ENCODE measurements at regions not wholly inside any gene's neighbourhood (a gene's known extent, or its start where the extent isn't known, plus 50 kb on each side); places are given as distances from the start of the nearest gene placed in this dataset.
"Not testable (repeated sequence)": the region's sequence is repeated elsewhere in the genome, so short reads cannot be mapped to it uniquely, and the experiment has no call there.

- no peak overlapping the region for H3K4me3 ChIP-seq (ENCODE audit: low read depth, low read length)
- TF ChIP-seq, protein P1, sequence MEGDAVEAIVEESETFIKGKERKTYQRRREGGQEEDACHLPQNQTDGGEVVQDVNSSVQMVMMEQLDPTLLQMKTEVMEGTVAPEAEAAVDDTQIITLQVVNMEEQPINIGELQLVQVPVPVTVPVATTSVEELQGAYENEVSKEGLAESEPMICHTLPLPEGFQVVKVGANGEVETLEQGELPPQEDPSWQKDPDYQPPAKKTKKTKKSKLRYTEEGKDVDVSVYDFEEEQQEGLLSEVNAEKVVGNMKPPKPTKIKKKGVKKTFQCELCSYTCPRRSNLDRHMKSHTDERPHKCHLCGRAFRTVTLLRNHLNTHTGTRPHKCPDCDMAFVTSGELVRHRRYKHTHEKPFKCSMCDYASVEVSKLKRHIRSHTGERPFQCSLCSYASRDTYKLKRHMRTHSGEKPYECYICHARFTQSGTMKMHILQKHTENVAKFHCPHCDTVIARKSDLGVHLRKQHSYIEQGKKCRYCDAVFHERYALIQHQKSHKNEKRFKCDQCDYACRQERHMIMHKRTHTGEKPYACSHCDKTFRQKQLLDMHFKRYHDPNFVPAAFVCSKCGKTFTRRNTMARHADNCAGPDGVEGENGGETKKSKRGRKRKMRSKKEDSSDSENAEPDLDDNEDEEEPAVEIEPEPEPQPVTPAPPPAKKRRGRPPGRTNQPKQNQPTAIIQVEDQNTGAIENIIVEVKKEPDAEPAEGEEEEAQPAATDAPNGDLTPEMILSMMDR (IDR thresholded peaks at IDR 0.05; ENCODE audit: low read depth, low read length, missing control alignments), result no peak
- no peak for DNase-seq (ENCODE audit: low read depth)
These were observed 169.8 kb downstream of the SAMD5 start for GRCh38 chr6:147678253-147678652.

- DNase-seq (ENCODE audit: low read depth), result no peak
- TF ChIP-seq, protein P1 (IDR thresholded peaks at IDR 0.05; ENCODE audit: low read depth, low read length, missing control alignments), result no peak
- no peak overlapping the region for H3K4me3 ChIP-seq (ENCODE audit: low read depth, low read length)
These were observed 176.4 kb downstream of the SAMD5 start for GRCh38 chr6:147684906-147685305.

- TF ChIP-seq, protein P1 (IDR thresholded peaks at IDR 0.05; ENCODE audit: low read depth, low read length, missing control alignments), result no peak
- no peak for DNase-seq (ENCODE audit: low read depth)
- H3K4me3 ChIP-seq (ENCODE audit: low read depth, low read length), result no peak overlapping the region
These were observed 180.9 kb downstream of the SAMD5 start for GRCh38 chr6:147689398-147689797.

- no peak overlapping the region for H3K4me3 ChIP-seq (ENCODE audit: low read depth, low read length)
- DNase-seq (ENCODE audit: low read depth), result no peak
- TF ChIP-seq, protein P1 (IDR thresholded peaks at IDR 0.05; ENCODE audit: low read depth, low read length, missing control alignments), result no peak
These were observed 183.0 kb downstream of the SAMD5 start for GRCh38 chr6:147691446-147691845.

GRCh38 chr6:147693181-147693580 lies 184.7 kb downstream of the SAMD5 start:
- DNase-seq (ENCODE audit: low read depth), result no peak
- H3K4me3 ChIP-seq (ENCODE audit: low read depth, low read length), result no peak overlapping the region
- TF ChIP-seq, protein P1 (IDR thresholded peaks at IDR 0.05; ENCODE audit: low read depth, low read length, missing control alignments), result no peak

DNA sequence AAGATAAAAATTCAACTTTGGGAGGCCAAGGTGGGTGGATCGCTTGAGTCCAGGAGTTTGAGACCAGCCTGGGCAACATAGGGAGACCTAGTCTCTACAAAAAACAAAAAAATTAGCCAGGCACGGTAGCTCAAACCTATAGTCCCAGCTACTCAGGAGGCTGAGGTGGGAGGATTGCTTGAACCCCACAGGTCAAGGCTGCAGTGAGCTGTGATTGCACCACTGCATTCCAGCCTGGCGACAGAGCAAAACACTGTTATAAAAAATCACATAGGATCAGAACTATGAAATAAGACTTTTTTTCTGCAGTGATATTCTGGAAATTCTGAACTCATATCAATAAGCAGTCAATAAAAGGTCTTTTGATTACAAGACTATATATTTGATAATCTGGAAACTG lies 186.1 kb downstream of the SAMD5 start:
- not testable (repeated sequence) for DNase-seq (ENCODE audit: low read depth); H3K4me3 ChIP-seq (ENCODE audit: low read depth, low read length)

GRCh38 chr6:147695819-147696218 lies 187.3 kb downstream of the SAMD5 start:
- TF ChIP-seq, protein P1 (IDR thresholded peaks at IDR 0.05; ENCODE audit: low read depth, low read length, missing control alignments), result no peak
- H3K4me3 ChIP-seq (ENCODE audit: low read depth, low read length), result no peak overlapping the region
- no peak for DNase-seq (ENCODE audit: low read depth)

GRCh38 chr6:147699140-147699539 lies 190.7 kb downstream of the SAMD5 start:
- no peak overlapping the region for H3K4me3 ChIP-seq (ENCODE audit: low read depth, low read length)
- no peak for DNase-seq (ENCODE audit: low read depth)
- TF ChIP-seq, protein P1 (IDR thresholded peaks at IDR 0.05; ENCODE audit: low read depth, low read length, missing control alignments), result no peak

Data from GM12864 (cell line).